ENCODE measurements at regions not wholly inside any gene's neighbourhood (a gene's known extent, or its start where the extent isn't known, plus 50 kb on each side); places are given as distances from the start of the nearest gene placed in this dataset.

GRCh38 chr15:81807186-81807585 lies 238.6 kb downstream of the MEX3B start:
- no CpG with 5 or more reads among the region's 2 CpGs for WGBS (ENCODE audit: extremely low coverage, insufficient read length, low lambda C conversion rate)

More at GRCh38 chr15:81807186-81807585, 238.6 kb downstream of the MEX3B start:
- H3K23me2 ChIP-seq (ENCODE audit: insufficient read length, low read depth, low read length, poor library complexity, severe bottlenecking): no peaks in the 10 kb centered on the region
- H3K79me1 ChIP-seq (ENCODE audit: insufficient read depth, low read depth, low read length, poor library complexity, severe bottlenecking): no peaks in the 10 kb centered on the region
- H3T11ph ChIP-seq (ENCODE audit: low read length): no peak overlapping the region
- no peak overlapping the region for H2BK120ac ChIP-seq (ENCODE audit: low read depth, low read length, poor library complexity, severe bottlenecking)
- H4K5ac ChIP-seq (ENCODE audit: insufficient read length, low read depth, low read length): no peak overlapping the region
- H3K14ac ChIP-seq (ENCODE audit: insufficient read depth, low read length): no peak overlapping the region
- no peak overlapping the region for H3K27ac Mint-ChIP-seq
- no peaks in the 10 kb centered on the region; a peak in 2 of 7 replicates for H3K36me3 Mint-ChIP-seq (ENCODE audit: insufficient read depth in 1 of 3, low read depth in 3 of 3)
- H3K27ac ChIP-seq (ENCODE audit: insufficient read length, low read depth, low read length): no peak overlapping the region
- no peak overlapping the region for H3K4me3 Mint-ChIP-seq
- H3K4me1 ChIP-seq (ENCODE audit: insufficient read depth, low read length): no peaks in the 10 kb centered on the region; the same call in 1 of the 2 replicates
- no peaks in the 10 kb centered on the region for H3K9me3 ChIP-seq (ENCODE audit: control insufficient read depth, low read depth, low read length)
- no peak overlapping the region for H3K23ac ChIP-seq (ENCODE audit: insufficient read length, low read depth, low read length)
- no peak overlapping the region for H3K18ac ChIP-seq (ENCODE audit: insufficient read length, low read depth, low read length)
- no peak overlapping the region for H3K56ac ChIP-seq (ENCODE audit: insufficient read length, low read depth, low read length)
- H4K8ac ChIP-seq (replicated peaks; ENCODE audit: insufficient read length, low read depth, low read length): no peak overlapping the region
- H4K20me1 ChIP-seq (ENCODE audit: control insufficient read depth, insufficient read depth, insufficient read length): no peaks in the 10 kb centered on the region
- H2BK12ac ChIP-seq (ENCODE audit: insufficient read length, low read depth, low read length): no peak overlapping the region
- H3K9ac ChIP-seq (ENCODE audit: extremely low read depth, insufficient read length, low read length): no peak overlapping the region
- no peak for TF ChIP-seq CTCF (conservative IDR thresholded peaks at IDR 0.05)
- no peak overlapping the region for H3K4me2 ChIP-seq (ENCODE audit: insufficient read depth, insufficient read length, low read length)
- H3K4ac ChIP-seq (ENCODE audit: low read depth, low read length): no peak overlapping the region
- peaks cover 3 to 12% of the 10 kb centered on the region in 2 experiments for H3K4me1 Mint-ChIP-seq
- no peak for DNase-seq
- H2AK5ac ChIP-seq (ENCODE audit: insufficient read length, low read length): no peak overlapping the region
- no peak overlapping the region for H2BK20ac ChIP-seq (ENCODE audit: low read depth, low read length, poor library complexity, severe bottlenecking)
- H3K9me3 Mint-ChIP-seq: no peaks in the 10 kb centered on the region; a peak in 2 of 5 replicates
- no peaks in the 10 kb centered on the region for H3K27me3 ChIP-seq (ENCODE audit: insufficient read depth, low read length)
- no peaks in the 10 kb centered on the region for H3K27me3 Mint-ChIP-seq (ENCODE audit: low read depth)
- no peak overlapping the region for H2BK15ac ChIP-seq (ENCODE audit: low read depth, low read length)
- no peak overlapping the region for H2BK5ac ChIP-seq (ENCODE audit: insufficient read length, low read length)
- H3K79me2 ChIP-seq (ENCODE audit: insufficient read depth, low read length): no peaks in the 10 kb centered on the region
- H2AFZ ChIP-seq (ENCODE audit: low read length): no peak overlapping the region
- no peak overlapping the region for H4K91ac ChIP-seq (ENCODE audit: insufficient read length, low read depth, low read length)

Data from H9 (cell line).